Urothelium cell line (cell line): ENCODE measurements at regions not wholly inside any gene's neighbourhood (a gene's known extent, or its start where the extent isn't known, plus 50 kb on each side); places are given as distances from the start of the nearest gene placed in this dataset.
"Not testable (repeated sequence)": the region's sequence is repeated elsewhere in the genome, so short reads cannot be mapped to it uniquely, and the experiment has no call there.

Source experiments
- DNase-seq: peaks from one replicate; pipeline ENCODE4 v3.0.0; 2011; ENCODE audit warnings: low spot score, mixed read lengths
- FAIRE-seq: peaks from 2 replicates; lab custom pipeline; 2011; peaks lifted over from hg19 to GRCh38; lab: Jason Lieb, UNC

DNA sequence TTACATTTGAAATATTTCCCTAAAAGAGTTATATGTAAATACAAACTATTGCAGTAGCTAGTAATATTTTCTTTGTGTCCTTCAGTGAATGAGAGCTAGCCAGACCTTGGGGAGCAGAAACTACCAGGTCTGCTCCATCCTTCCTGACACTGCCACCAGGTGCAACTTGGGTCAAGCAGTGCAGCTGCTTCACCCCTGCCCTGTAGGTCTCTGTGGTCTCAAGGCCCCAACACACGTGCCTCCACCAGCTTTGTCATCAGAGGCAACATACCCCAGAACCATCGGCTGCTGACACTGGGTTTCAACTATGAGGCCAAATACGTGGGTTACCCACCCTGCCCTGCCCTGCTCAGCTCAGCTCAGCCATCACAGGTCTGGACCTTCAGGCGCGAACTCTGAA, 181.6 kb downstream of the FCRL5 start:
- DNase-seq (no peak), FAIRE-seq (no peak)

DNA sequence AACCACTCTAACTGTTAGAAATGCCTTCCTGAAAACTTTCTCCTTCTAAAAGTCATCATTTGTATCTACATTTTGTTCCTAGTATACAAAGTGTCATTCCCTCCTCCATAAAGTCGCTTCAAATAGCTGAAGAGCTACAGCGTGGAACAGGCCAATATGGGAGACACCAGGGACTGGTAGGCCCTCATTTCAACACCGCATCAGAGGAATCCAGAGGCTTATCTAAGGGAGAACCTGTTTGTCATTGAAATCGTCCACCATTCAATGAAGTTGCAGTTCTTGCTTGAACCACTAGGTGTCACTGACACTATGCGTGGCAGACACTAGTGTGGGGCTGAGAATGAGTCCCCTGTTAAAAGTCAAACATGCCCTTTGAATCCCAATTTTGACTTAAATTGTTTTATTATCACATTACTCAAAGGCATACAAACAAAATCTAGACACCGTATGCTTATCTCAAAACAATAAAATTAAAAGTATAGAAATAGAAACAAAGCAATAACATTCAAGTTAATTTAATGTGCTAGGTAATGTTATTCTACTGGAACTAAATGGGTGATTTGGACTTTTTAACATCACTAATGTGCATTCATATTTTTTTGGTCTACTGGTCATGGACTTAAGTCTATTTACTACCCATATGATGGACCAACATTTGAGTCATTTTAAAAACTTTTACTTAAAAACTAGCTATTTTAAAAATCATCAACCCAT, 182.3 kb downstream of the FCRL5 start:
- FAIRE-seq (no peak), DNase-seq (peak; percentile 47)

DNA sequence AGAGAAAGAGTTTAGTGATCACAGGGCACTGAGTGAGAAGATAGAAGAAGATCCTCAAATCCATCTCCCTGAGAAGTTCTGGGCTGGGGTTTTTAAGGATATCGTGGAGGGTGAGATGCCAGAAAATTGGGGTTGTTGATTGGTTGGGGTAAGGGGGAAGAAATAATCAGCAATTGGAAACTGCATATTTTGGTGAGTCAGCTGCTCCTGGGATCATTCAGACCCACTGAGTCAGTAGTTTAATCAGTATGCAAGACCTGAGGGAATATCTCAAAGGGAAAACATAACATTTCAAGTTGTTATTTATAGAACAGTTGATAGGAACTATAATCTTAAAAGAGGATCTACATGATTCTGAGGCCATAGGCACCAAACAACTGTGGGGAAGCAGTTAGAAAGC, 183.4 kb downstream of the FCRL5 start:
- DNase-seq, FAIRE-seq: not testable (repeated sequence)

DNA sequence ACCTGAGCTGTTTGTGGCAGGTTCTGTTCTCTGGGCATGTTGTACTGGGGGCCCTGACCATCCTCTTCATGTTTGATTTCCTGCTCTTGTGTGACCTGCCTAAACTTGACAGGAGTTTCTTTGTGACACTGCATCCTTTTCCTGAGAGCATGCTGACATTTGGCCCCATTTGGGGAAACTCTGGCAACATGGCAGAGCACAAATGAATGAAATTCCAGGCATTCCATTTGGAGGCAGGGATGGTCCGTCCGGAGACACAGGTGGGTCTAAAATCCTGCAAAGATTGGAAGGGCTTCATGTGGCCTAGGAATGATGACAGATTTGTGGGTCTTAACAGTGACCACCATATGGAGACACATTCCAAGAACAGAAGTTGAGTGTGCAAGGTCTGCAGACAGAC, 184.0 kb downstream of the FCRL5 start:
- DNase-seq (no peak), FAIRE-seq (no peak)

DNA sequence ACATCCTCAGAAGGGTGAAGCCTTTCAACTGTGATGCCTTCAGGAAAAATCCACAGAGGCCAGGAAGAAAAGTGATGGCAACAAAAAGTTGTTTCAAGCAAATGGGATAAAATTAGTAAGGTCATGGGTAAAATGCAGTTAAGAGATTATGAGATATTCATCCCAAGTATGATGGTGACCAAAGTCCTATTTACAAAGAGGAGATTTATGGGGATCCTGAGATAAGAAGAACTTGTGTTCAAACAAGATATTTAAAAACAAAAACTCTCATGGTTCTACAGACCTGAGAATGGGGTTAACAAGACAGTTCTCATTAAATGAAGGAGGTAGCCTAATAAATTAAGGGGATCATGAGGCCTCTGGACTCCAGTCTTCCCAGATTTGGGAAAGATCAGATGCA, 184.4 kb downstream of the FCRL5 start:
- DNase-seq (no peak), FAIRE-seq (no peak)

DNA sequence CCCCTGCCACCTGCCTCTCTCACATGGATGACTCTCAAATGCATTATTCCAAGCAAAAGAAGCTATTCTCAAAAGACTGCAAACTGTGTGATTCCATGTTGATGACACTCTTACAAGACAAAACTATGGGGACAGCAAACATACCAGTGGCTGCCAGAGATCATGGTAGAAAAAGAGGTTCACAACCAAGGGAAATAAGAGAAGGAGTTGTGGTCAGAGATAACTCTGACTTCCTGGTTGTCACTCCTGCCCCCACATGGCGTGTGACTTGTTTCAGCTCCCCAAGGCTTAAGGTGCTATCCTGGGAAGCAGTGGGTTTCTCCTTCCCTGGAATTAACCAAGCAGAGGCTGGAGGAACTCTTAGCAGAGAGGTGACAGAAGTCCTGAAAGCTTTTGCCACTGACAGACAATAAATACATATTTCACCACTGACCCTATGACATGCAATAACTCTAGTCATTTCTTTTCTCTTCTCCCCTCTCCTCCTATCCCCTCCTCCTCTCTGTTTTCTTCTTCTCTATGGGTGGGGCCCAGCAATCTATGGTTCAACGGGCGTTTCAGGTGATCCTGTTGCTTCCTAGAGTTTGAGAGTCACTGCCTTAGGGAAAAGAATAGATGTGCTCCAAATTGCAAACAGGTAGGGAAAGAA, 185.1 kb downstream of the FCRL5 start:
- FAIRE-seq (no peak), DNase-seq (no peak)

DNA sequence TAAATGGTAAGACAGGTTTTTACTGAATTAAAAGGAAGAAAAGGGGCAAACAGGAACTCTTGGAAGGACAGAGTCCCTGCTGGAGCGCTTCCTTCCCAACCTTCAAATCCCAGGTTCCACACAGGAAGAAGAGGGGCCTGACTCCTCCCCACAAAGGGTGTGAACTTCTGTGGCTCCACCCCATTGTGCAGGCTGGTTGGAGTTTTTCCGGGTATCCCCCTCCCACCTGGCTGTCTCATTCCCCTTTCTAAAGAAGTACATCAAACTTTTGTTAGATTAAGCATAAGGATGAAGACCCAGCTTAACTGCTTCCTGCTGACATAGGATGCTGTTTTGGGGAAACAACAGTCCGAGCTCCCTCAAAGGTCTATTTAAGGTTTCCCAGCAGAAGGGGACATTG, 187.7 kb downstream of the FCRL5 start:
- no peak for DNase-seq
- FAIRE-seq = no peak

DNA sequence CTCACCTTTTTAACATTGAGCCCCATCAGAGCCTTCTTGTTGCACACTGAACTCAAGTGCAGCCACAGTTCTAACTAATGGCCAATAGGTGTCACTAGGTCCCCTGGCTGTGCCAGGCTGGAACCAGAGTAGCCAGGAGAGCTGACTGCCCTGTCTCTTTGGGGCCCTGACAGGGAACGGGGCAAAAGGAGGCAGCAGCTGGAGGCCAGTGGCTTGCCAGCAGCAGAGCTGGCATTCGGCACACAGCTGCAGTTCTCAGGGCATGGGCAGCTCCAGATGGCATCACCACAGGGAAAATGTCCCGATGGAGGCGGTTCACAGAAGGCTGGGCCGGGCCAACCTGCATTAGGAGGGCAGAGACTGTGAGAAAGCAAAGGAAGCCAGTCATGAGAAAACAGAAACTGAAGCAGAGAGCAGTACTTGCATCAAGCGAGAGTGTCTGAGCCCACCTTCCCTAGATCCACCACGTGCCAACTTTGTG, 188.6 kb downstream of the FCRL5 start:
- FAIRE-seq (no peak), DNase-seq (peak; percentile 54)

DNA sequence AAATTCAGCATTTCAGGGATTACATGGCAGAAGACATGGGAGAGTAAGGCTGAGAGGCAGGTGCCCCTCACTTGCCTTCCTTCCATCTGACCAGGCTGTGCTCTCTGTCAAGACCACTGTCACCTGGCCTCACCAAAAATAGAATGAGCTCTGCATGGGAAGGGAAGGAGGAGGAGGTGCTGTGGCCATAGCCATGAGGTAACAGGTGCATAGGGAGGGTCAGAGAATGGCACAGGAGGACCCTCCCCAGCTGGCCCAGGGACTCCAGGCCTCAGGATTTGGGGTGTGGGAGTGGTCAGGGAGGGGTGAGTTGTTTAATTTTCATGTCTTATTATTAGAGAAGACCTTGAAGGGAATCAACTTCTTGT, 192.3 kb downstream of the FCRL5 start:
- DNase-seq = no peak
- no peak for FAIRE-seq

DNA sequence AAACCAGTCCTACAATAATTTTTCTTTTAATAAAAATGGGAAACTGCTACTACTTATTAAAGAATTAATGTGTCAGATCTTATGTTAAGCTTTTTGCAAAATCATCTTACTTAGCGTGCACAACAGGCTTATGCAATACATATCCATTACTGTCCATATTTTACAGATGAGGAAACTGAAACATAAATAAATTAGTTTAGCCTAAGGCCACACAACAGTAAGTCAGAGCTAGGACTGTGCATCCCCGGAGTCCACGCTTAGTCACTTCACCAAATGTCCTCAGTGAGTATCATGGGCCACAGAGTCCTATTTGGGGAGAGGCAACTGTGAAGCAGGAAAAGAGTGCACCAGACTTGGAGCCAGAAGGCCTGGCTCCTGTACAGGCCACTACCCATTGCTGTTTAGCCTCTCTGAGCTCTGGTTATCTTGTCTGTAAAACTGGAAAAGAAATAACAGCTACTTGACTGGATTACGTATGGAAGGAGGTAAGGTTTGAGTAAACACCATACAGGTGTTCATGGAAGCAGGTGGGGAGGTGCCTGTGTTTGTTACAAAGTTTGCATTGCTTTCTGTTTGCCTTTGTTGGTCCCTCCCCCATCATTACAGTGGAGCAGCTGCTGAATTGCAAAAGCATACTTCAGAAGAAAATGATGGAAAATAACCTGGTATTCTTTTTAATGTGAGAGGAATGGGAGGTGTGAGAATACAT, 192.8 kb downstream of the FCRL5 start:
- no peak for FAIRE-seq

DNA sequence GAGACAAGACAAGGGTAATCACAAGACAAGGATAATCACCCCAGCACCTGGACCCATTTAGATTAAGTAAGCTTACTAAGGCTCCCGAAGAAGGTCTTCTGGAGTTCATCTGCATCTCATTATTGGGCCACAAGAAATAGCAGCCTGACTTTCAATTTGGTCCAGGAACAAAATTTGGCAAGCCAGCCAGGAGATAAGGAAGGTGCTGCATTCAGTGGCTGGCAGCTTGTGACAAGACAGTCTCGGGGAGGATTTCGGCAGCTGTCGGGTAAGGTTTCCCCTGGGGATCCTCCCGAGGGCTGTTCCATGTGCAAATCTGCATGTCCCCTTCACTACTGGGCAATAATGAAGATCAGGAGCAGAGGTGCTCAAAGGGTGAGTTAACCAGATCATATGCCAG, 195.2 kb downstream of the FCRL5 start:
- no peak for DNase-seq
- FAIRE-seq = no peak

More for the DNA sequence above, 192.8 kb downstream of the FCRL5 start:
- no peak for DNase-seq

DNA sequence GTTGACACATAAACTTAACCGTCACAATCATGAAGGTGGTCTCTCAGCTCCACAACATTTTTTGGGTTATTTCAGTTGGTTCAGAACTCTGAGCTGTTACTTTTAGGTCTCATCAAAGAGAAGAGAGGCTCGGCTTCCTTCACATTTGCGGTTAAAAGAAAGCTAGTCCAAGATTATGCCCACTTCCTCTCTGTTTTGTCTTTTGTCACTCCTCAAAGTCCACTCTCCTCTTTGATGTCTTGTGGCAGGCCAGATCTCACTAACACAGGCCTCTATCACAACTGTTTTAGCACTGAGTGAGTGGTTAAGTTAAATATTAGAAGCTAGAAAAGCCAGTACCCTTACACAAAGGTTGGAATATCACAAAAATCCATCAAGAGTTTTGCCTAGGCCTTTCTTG, 195.7 kb downstream of the FCRL5 start:
- FAIRE-seq (no peak), DNase-seq (no peak)

DNA sequence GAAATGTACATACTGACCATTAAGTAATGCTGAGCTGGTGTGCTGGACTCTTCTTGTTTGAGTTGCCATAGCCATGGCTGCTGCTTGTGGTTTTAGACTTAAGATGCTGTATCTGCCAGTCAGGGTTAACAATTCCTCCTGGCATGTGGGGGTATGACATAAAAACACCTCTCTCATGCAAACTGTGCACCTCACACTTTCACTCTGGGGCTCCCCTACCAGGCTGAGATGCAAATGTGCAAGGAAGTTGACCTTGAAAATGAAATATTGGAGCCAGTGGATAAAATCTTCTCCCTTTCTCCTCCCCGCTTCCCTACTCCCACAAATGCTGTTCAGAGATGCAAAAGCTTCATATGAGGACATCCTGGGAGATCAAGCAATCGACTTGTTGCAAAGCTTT, 198.8 kb downstream of the FCRL5 start:
- FAIRE-seq (no peak), DNase-seq (no peak)

DNA sequence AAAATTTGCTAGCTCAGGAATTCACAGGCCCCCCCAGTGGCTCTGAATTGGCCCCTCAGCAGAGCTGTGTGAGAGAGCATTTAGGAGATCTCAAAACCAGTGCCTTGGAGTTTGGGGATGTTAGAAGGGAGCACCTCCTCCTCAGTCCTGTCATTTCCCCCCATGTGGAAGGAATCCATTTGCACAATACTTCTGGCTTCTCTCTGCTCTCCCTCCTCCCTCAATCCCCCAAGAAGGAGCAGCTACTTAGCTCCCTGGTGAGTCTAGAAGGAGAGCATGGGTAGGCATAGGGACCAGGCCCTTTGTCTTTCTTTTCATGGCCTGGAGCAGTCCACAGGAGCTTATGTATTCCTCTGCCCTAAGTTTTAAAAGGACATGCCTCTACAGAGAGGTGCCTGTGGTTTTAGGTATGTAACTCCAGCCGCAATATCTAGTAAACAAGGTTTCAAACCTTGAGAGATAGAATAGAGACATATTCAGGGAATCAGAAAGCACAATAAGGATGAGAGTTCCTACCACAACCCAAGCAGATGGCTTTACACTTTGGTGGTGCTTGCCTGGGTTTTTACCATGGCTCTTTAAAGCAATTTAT, 199.4 kb downstream of the FCRL5 start:
- FAIRE-seq (no peak), DNase-seq (no peak)

DNA sequence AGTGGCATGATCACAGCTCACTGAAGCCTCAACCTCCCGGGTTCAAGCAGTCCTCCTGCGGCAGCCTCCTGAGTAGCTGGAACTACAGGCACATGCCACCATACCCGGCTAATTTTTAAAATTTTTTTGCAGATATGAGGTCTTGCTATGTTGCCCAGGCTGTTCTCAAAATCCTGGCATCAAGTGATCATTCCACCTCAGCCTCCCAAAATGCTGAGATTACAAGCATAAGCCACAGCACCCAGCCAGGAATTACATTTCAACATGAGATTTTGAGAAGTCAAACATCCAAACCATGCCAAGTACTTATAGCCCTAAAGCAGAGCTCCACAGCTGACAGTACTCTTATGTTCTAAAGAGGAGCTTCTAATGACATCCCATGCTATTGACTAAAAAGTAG, 200.1 kb downstream of the FCRL5 start:
- no peak for FAIRE-seq
- DNase-seq = no peak

DNA sequence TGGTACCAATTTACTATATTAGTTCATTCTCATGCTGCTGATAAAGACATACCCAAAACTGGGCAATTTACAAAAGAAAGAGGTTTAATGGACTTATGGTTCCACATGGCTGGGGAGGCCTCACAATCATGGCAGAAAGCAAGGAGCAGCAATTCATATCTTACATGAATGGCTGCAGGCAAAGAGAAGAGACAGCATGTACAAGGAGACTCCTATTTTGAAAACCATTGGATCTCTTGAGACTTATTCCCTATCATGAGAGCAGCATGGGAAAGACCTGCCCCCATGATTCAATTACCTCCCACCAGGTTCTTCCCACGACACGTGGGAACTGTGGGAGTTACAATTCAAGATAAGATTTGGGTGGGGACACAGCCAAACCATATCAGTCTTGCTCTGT, 200.5 kb downstream of the FCRL5 start:
- not testable (repeated sequence) for FAIRE-seq, DNase-seq

DNA sequence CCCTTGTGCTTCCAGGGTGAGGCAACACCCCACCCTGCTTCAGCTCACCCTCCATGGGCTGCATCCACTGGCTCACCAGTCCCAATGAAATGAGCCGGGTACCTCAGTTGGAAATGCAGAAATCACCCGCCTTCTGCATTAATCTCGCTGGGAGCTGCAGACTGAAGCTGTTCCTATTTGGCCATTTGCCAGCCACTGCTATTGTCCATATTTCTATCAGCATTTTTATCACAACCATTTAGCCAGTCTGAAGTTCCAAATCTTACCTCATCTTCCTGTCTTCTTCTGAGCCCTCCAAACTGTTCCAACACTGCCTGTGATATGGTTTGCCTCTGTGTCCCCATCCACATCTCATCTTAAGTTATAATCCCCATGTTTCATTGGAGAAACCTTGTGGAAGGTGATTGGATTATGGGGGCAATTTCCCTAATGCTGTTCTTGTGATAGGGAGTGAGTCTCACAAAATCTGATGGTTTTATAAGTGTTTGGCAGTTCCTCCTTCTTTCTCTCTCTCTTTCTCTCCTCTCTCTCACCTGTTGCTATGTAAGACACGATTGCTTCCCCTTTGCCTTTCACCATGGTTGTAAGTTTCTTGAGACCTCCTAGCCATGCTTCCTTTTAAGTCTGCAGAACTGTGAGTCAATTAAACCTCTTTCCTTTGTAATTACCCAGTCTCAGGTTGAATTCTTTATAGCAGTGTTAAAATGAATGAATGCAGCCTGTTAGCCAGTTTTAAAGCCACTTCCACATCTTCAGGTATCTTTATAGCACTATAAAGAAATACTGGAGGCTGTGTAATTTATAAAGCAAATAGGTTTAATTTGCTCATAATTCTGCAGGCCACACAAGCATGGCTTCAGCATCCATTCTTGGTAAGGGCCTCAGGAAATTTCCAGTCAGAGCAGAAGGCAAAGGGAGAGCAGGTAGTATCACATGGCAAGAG, 203.5 kb downstream of the FCRL5 start:
- DNase-seq (no peak), FAIRE-seq (no peak)

DNA sequence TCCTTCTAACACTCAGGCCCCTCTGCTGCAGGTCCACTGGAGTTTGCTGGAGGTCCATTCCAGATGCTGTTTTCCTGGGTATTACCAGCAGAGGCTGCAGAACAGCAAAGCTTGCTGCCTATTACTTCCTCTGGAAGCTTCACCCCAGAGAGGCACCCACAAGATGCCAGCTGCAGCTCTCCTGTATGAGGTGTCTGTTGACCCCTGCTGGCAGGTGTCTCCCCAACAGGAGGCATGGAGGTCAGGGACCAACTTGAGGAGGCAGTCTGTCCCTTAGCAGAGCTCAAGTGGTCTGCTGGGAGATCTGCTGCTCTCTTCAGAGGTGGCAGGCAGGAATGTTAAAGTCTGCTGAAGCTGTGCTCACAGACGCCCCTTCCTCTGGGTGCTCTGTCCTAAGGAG, 204.8 kb downstream of the FCRL5 start:
- no peak for FAIRE-seq
- no peak for DNase-seq

DNA sequence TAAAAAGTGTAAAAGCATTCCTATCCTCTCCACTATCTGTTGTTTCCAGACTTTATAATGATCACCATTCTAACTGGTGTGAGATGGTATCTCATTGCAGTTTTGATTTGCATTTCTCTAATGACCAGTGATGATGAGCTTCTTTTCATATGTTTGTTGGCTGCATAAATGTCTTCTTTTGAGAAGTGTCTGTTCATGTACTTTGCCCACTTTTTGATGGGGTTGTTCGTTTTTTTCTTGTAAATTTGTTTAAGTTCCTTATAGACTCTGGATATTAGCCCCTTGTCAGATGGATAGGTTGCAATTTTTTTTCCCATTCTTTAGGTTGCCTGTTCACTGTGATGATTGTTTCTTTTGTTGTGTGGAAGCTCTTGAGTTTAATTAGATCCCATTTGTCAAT, 199.6 kb upstream of the ETV3 start:
- not testable (repeated sequence) for FAIRE-seq, DNase-seq

DNA sequence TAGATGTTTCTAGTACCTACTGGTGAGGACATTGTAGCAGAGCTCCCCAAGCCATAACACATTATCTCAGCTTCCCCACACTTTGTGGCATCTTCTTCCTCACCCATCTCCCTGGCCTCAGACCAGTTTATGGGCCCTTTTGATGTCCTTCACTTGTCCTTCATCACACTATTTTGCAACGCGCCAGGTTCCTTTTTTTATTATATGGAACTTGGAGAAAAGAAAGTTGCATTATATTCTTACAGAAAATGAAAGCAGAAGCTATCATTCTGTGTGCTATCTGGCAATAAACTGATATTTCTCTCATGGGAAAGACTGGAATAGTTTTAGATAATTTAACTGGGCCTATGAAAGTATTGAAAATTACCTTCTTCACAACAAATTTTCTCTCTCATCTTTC, 196.9 kb upstream of the ETV3 start:
- DNase-seq (no peak), FAIRE-seq (no peak)

DNA sequence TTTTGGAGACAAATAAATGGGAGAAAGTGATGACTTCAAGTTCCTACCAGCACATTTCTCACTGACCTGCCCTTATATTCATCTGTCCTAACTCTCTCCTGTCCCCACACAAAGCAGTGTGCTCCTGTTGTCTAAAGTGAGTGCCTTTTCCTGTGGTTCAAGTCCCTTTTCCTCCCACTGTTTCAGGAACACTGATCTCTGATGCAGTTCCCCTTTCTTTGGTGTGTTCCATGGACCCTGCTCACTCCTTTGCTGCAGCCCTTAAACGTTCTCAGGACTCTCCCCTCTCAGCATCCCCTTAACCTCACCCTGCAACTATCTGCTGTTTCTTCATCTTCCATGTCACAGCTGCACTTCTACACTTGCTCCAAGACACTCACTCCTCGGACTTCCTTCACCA, 195.8 kb upstream of the ETV3 start:
- FAIRE-seq (no peak), DNase-seq (no peak)
